ENCODE measurements at regions not wholly inside any gene's neighbourhood (a gene's known extent, or its start where the extent isn't known, plus 50 kb on each side); places are given as distances from the start of the nearest gene placed in this dataset.

DNA sequence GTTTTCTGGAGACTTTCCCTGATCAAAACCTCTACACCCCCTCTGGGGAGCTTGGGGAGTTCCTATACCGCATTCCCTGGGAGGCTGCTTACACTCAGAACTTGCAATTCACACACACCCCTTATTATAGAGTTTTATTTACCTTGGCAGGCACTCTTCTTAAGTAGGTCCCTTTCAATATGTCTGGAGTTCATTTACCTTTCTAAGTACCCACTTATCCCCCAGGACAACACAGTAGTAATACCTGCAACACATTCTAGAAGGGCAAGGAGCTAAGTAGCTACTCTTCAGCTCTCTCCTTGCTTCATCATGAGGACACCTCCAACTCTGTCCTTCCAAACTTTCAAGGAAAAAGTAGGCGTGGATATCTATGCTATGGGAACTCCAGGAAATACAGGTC, 127.8 kb upstream of the ANO3 start:
- intact Hi-C loops (cut with DNase I): no loop called here

DNA sequence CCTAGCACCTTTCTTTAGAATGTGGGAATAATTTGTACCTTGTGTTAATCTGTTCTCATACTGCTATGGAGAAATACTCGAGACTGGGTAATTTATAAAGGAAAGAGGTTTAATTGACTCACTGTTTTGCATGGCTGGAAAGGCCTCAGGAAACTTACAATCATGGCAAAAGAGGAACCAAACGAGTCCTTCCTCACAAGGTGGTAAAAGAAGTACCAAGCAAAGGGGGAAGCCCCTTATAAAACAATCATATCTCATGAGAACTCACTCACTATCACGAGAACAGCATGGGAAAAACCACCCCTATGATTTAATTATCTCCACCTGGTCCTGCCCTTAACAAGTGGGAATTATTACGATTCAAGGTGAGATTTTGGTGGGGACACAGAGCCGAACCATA, 127.1 kb upstream of the ANO3 start:
- no peaks in the 10 kb centered on the region for H3K9me3 ChIP-seq
- no peaks in the 10 kb centered on the region for H3K4me1 ChIP-seq
- no peaks in the 10 kb centered on the region for H3K36me3 ChIP-seq (ENCODE audit: insufficient read depth in 1 of 2, low read depth in 1 of 2)
- intact Hi-C loops (cut with DNase I): no loop called here
- WGBS, 3 donors: 72 to 79% (median 75%) methylated on average over 5 of the region's 5 CpGs
- ATAC-seq (no peak), DNase-seq (no peak)
- TF ChIP-seq, protein P1, sequence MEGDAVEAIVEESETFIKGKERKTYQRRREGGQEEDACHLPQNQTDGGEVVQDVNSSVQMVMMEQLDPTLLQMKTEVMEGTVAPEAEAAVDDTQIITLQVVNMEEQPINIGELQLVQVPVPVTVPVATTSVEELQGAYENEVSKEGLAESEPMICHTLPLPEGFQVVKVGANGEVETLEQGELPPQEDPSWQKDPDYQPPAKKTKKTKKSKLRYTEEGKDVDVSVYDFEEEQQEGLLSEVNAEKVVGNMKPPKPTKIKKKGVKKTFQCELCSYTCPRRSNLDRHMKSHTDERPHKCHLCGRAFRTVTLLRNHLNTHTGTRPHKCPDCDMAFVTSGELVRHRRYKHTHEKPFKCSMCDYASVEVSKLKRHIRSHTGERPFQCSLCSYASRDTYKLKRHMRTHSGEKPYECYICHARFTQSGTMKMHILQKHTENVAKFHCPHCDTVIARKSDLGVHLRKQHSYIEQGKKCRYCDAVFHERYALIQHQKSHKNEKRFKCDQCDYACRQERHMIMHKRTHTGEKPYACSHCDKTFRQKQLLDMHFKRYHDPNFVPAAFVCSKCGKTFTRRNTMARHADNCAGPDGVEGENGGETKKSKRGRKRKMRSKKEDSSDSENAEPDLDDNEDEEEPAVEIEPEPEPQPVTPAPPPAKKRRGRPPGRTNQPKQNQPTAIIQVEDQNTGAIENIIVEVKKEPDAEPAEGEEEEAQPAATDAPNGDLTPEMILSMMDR (IDR thresholded peaks at IDR 0.05): no peak
- no peak overlapping the region for H3K4me3 ChIP-seq
- H3K27ac ChIP-seq: no peak overlapping the region
- no peaks in the 10 kb centered on the region for H3K27me3 ChIP-seq (ENCODE audit: insufficient read depth in 3 of 3, low read length in 2 of 3)

More for the DNA sequence above, 127.8 kb upstream of the ANO3 start:
- no peaks in the 10 kb centered on the region for H3K9me3 ChIP-seq
- H3K4me1 ChIP-seq: no peaks in the 10 kb centered on the region
- H3K36me3 ChIP-seq (ENCODE audit: insufficient read depth in 1 of 2, low read depth in 1 of 2): no peaks in the 10 kb centered on the region
- no peak overlapping the region for H3K27ac ChIP-seq
- 56 to 69% (median 68%) methylated on average over 2 of the region's 2 CpGs for WGBS, 3 donors
- H3K4me3 ChIP-seq: no peak overlapping the region
- ATAC-seq: no peak
- DNase-seq: no peak
- TF ChIP-seq, protein P1 (IDR thresholded peaks at IDR 0.05): no peak
- no peaks in the 10 kb centered on the region for H3K27me3 ChIP-seq (ENCODE audit: insufficient read depth in 3 of 3, low read length in 2 of 3)

DNA sequence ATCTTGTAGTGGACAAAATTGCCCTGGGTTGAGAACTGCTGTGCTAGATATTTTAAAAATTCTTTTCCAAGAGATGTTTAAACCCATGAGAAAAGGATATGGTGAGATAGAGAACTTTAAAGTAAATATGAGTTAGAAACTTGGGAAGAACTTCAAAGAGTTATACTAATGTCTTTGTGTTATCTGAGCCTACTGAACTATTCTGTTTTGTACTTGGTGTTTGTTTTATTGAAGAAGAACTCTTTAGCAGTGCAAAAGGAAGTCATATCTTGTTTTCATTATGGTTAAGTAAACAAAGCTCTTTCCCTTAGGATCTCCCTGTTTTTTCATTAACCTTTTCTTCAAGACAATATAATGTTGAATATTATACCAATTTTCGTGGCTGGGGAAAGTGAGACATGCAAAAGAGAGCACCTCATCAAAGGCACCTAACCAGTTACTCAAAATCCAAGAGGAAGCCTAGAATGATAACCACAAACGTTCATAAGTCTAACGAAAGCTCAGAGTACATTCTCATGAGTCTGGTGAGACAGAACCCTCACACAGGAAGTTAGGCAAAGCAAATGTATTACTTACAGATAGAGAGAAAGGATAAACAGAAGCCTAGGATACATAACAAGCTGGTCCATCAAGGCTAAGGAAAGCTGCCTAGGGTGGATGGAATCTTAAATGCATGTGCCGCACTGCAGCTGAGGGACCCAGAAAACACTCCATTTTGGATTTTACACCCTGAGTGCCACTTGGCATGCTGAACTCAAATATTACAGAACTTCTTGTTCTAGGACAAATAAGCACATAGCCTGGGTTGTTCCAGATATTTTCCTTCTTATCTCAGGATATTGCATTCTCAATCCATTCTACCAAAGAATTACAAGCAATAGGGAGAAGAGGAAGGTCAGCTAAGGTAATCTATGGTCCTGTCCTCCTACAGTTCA, 112.5 kb upstream of the ANO3 start:
- DNase-seq (no peak), ATAC-seq (no peak)
- H3K4me3 ChIP-seq: no peak overlapping the region
- intact Hi-C loops (cut with DNase I): no loop called here
- no peak overlapping the region for H3K27ac ChIP-seq
- H3K4me1 ChIP-seq: no peaks in the 10 kb centered on the region
- H3K36me3 ChIP-seq (ENCODE audit: insufficient read depth in 1 of 2, low read depth in 1 of 2): no peaks in the 10 kb centered on the region
- H3K27me3 ChIP-seq (ENCODE audit: insufficient read depth in 3 of 3, low read length in 2 of 3): no peaks in the 10 kb centered on the region
- 58 to 73% (median 69%) methylated on average over 4 of the region's 4 CpGs for WGBS, 3 donors
- no peaks in the 10 kb centered on the region for H3K9me3 ChIP-seq
- TF ChIP-seq, protein P1 (IDR thresholded peaks at IDR 0.05): no peak

DNA sequence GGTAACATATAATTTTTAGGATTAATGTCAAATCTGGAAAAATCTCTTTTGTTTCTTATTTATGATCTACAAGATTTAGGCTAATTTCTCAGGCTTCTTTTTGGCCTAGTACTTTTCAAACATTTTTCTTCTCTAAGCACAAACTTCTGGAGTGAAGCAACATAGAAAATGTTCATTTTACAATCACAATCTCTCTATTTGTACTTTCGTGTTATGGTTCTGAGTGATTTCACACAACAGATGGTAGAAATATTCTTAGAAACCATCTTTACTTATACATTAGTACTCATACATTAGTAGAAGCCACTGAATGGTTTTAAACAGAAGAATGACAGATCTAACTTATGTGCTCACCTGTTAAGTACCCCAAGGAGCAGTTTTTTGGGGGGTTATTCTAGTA, 106.3 kb upstream of the ANO3 start:
- whole genome bisulfite sequencing, 3 donors: 59 to 63% (median 62%) methylated on average over 1 of the region's 1 CpG
- H3K4me1 ChIP-seq: no peaks in the 10 kb centered on the region
- no peak overlapping the region for H3K27ac ChIP-seq
- DNase-seq: no peak
- intact Hi-C loops (cut with DNase I): loop anchor here in 1 of 2 donors (5.0 kb wide), 1 partner anchor 243 kb away; no protein-coding TSS in a partner anchor
- no peaks in the 10 kb centered on the region for H3K27me3 ChIP-seq (ENCODE audit: insufficient read depth in 3 of 3, low read length in 2 of 3)
- no peaks in the 10 kb centered on the region for H3K36me3 ChIP-seq (ENCODE audit: insufficient read depth in 1 of 2, low read depth in 1 of 2)
- H3K4me3 ChIP-seq: no peak overlapping the region
- H3K9me3 ChIP-seq: no peaks in the 10 kb centered on the region
- TF ChIP-seq, protein P1 (IDR thresholded peaks at IDR 0.05): no peak
- no peak for ATAC-seq
